Colonic mucosa (tissue), 4 donors: ENCODE measurements at regions not wholly inside any gene's neighbourhood (a gene's known extent, or its start where the extent isn't known, plus 50 kb on each side); places are given as distances from the start of the nearest gene placed in this dataset.

Experiments used
- DNase-seq: peaks from one replicate; pipeline ENCODE4 v3.0.0-alpha.2; 2020
- H3K27ac ChIP-seq: fragments of 200-600 bp; one replicate; pipeline ENCODE4 v1.8.0; 2021
- H3K27me3 ChIP-seq: fragments of 200-600 bp; one replicate; pipeline ENCODE4 v1.8.0; 2021
- H3K36me3 ChIP-seq: fragments of 200-600 bp; one replicate; pipeline ENCODE4 v1.8.0; 2021
- H3K4me1 ChIP-seq: fragments of 200-600 bp; one replicate; pipeline ENCODE4 v1.8.0; 2021; ENCODE audit warnings: mild to moderate bottlenecking
- H3K4me3 ChIP-seq: fragments of 200-600 bp; one replicate; pipeline ENCODE4 v1.8.0; 2021
- H3K9ac ChIP-seq, 2 donors: one replicate each; pipeline ENCODE4 v1.7.0; 2013; ENCODE audit warnings: control low read depth in 2 of 2, low read depth in 2 of 2, low read length in 2 of 2
- H3K9me3 ChIP-seq: fragments of 200-600 bp; one replicate; pipeline ENCODE4 v1.8.0; 2021
- intact Hi-C: fragments of 100-400 bp; cut with DNase I; formaldehyde crosslinking; loops from one replicate; pipeline ENCODE4 v1.14.1; 2022
- TF ChIP-seq, protein P1 (sequence below): fragments of 200-600 bp; IDR thresholded peaks from one replicate; pipeline ENCODE4 v1.8.0; 2022; ENCODE audit warnings: antibody characterized with exemption, mild to moderate bottlenecking
- donor health status: healthy.
- donor health status: DM: no; HTN: no; CAD: no.
- donor health status: DM: no; HTN: no; CAD: no.

GRCh38 chr11:80593648-80594374 is 1153.0 kb upstream of the TENM4 start:
- no peak overlapping the region for H3K4me3 ChIP-seq
- H3K4me1 ChIP-seq: no peaks in the 10 kb centered on the region
- peak; percentile 61 for DNase-seq
- no peaks in the 10 kb centered on the region for H3K9me3 ChIP-seq
- H3K27ac ChIP-seq: no peak overlapping the region
- H3K9ac ChIP-seq: no peak overlapping the region
- no peaks in the 10 kb centered on the region for H3K36me3 ChIP-seq
- intact Hi-C loops: no loop called here
- no peaks in the 10 kb centered on the region for H3K27me3 ChIP-seq
- TF ChIP-seq, protein P1, sequence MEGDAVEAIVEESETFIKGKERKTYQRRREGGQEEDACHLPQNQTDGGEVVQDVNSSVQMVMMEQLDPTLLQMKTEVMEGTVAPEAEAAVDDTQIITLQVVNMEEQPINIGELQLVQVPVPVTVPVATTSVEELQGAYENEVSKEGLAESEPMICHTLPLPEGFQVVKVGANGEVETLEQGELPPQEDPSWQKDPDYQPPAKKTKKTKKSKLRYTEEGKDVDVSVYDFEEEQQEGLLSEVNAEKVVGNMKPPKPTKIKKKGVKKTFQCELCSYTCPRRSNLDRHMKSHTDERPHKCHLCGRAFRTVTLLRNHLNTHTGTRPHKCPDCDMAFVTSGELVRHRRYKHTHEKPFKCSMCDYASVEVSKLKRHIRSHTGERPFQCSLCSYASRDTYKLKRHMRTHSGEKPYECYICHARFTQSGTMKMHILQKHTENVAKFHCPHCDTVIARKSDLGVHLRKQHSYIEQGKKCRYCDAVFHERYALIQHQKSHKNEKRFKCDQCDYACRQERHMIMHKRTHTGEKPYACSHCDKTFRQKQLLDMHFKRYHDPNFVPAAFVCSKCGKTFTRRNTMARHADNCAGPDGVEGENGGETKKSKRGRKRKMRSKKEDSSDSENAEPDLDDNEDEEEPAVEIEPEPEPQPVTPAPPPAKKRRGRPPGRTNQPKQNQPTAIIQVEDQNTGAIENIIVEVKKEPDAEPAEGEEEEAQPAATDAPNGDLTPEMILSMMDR: no peak

GRCh38 chr11:80592546-80592945 is 1151.7 kb upstream of the TENM4 start:
- Histone ChIP-seq H3K4me3 (no peak overlapping the region), H3K36me3 (no peaks in the 10 kb centered on the region), H3K9me3 (no peaks in the 10 kb centered on the region), H3K27ac (no peak overlapping the region), H3K4me1 (no peaks in the 10 kb centered on the region), H3K9ac (no peak overlapping the region), H3K27me3 (no peaks in the 10 kb centered on the region)
- DNase-seq: no peak
- TF ChIP-seq, protein P1: no peak
- intact Hi-C loops: no loop called here

DNA sequence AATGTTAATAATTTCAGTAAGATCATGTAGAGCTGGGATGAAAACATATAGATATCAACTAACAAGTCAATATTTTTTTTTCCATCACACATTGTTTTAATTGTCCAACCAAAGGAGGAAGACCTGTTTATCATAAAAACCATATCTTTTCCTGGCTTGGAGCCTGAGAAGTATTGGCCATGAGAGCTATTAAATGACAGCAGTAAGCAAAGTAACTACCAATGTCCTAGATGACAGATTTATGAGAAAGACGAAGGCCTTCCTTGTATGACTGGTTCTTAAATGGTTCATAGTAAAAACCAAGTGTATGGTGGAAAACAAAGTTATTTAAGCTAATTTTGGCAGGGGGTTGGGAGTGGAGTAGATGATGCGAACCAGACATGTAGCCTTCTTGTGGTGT is 1147.1 kb upstream of the TENM4 start:
- Histone ChIP-seq H3K4me1 (no peaks in the 10 kb centered on the region), H3K9me3 (no peaks in the 10 kb centered on the region), H3K27ac (no peak overlapping the region), H3K27me3 (no peaks in the 10 kb centered on the region), H3K9ac (no peak overlapping the region), H3K36me3 (no peaks in the 10 kb centered on the region), H3K4me3 (no peak overlapping the region)
- DNase-seq: no peak
- intact Hi-C loops: loop anchor here (10.0 kb wide), 1 partner anchor 263 kb away; no protein-coding TSS in a partner anchor
- TF ChIP-seq, protein P1: no peak

GRCh38 chr11:80586464-80586863 is 1145.6 kb upstream of the TENM4 start:
- Histone ChIP-seq H3K4me1 (no peaks in the 10 kb centered on the region), H3K27ac (no peak overlapping the region), H3K4me3 (no peak overlapping the region), H3K9me3 (no peaks in the 10 kb centered on the region), H3K27me3 (no peaks in the 10 kb centered on the region), H3K9ac (no peak overlapping the region), H3K36me3 (no peaks in the 10 kb centered on the region)
- DNase-seq: no peak
- TF ChIP-seq, protein P1: no peak
- intact Hi-C loops: loop anchor here (10.0 kb wide), 1 partner anchor 262 kb away; no protein-coding TSS in a partner anchor

DNA sequence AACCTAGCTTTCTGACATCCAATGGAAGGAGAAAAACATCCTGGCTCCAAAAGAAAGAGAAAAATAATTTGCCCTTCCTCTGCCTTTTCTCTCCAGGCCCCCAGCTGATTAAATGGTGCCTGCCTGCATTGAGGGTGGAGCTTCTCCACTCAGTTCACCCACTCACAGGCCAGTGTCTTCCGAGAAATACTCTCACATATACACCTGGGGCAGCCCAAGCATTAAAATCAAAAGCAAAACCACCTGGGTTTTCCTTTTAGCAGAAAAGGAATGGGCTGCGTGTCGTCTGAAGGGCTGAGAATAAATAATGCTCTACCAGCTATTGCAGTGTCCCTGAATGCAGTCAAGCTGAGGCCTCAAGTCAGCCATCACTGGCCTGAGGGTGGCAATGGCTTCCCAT is 1143.8 kb upstream of the TENM4 start:
- Histone ChIP-seq H3K9me3 (no peaks in the 10 kb centered on the region), H3K27me3 (no peaks in the 10 kb centered on the region), H3K27ac (no peak overlapping the region), H3K4me1 (no peaks in the 10 kb centered on the region), H3K4me3 (no peak overlapping the region), H3K9ac (no peak overlapping the region), H3K36me3 (no peaks in the 10 kb centered on the region)
- TF ChIP-seq, protein P1: no peak
- intact Hi-C loops: loop anchor here (10.0 kb wide), 1 partner anchor 260 kb away; no protein-coding TSS in a partner anchor
- no peak for DNase-seq
